ENCODE measurements at regions not wholly inside any gene's neighbourhood (a gene's known extent, or its start where the extent isn't known, plus 50 kb on each side); places are given as distances from the start of the nearest gene placed in this dataset.

DNA sequence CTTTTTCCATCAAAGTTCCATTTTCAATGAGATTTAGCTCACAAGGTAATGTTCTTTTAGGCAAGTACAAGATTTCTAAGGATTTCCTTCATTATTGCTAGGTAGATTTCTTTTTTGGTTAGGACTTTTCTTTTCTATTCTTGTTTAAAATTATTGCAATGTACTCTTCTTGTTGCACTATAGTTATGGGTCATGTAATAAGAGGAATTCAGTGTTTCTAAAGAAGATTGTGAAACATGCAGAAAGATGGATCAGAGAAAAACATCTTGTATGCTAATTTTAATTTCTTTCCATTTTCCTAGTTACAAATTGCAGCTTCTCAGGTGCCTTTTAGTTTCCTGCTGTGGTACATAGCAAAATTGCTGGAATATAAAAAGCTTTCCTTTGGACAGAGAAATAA, 56.1 kb downstream of the BTG1 start:
- no peak overlapping the region for H3K4me3 ChIP-seq (ENCODE audit: low read depth, low read length)
- TF ChIP-seq, protein P1, sequence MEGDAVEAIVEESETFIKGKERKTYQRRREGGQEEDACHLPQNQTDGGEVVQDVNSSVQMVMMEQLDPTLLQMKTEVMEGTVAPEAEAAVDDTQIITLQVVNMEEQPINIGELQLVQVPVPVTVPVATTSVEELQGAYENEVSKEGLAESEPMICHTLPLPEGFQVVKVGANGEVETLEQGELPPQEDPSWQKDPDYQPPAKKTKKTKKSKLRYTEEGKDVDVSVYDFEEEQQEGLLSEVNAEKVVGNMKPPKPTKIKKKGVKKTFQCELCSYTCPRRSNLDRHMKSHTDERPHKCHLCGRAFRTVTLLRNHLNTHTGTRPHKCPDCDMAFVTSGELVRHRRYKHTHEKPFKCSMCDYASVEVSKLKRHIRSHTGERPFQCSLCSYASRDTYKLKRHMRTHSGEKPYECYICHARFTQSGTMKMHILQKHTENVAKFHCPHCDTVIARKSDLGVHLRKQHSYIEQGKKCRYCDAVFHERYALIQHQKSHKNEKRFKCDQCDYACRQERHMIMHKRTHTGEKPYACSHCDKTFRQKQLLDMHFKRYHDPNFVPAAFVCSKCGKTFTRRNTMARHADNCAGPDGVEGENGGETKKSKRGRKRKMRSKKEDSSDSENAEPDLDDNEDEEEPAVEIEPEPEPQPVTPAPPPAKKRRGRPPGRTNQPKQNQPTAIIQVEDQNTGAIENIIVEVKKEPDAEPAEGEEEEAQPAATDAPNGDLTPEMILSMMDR (conservative IDR thresholded peaks at IDR 0.05; ENCODE audit: low read depth, low read length), result no peak
- DNase-seq (ENCODE audit: low read depth), result no peak

DNA sequence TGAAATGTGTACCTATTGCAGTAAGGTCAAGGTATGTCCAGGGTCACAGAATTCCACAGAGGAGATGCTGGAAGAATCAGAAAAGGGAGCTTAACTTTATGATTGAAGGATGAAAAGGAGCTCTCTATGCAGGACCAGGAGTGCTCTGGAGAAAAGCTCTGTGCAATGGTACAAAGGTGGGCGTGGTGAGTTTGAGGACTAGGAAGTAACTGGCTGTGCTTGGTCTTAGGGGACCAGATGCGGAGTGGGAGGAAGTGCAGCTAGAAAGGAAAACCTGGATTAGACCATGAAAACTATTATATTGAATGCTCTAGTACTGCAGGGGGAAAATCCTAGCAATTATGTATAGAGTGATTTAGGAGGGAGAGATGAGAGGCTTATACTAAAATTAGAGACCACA, 56.8 kb downstream of the BTG1 start:
- H3K4me3 ChIP-seq (ENCODE audit: low read depth, low read length), result no peak overlapping the region
- no peak for DNase-seq (ENCODE audit: low read depth)
- TF ChIP-seq, protein P1 (conservative IDR thresholded peaks at IDR 0.05; ENCODE audit: low read depth, low read length), result no peak

DNA sequence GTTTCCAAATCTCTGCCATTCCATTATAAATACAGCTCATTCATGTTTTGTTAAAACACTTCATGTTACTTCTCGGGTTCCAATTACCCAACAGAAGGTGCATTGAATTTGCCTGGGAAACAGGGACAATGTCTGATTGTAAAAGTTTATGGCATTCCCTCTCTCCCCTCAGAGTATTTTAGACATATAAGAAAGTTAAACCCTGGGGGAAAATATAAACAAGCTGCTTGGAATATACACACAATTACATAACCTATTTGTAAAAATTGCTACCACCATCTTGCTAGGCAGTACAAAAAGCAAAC, 60.0 kb downstream of the BTG1 start:
- no peak for DNase-seq (ENCODE audit: low read depth)
- TF ChIP-seq, protein P1 (conservative IDR thresholded peaks at IDR 0.05; ENCODE audit: low read depth, low read length), result no peak
- H3K4me3 ChIP-seq (ENCODE audit: low read depth, low read length), result no peak overlapping the region

DNA sequence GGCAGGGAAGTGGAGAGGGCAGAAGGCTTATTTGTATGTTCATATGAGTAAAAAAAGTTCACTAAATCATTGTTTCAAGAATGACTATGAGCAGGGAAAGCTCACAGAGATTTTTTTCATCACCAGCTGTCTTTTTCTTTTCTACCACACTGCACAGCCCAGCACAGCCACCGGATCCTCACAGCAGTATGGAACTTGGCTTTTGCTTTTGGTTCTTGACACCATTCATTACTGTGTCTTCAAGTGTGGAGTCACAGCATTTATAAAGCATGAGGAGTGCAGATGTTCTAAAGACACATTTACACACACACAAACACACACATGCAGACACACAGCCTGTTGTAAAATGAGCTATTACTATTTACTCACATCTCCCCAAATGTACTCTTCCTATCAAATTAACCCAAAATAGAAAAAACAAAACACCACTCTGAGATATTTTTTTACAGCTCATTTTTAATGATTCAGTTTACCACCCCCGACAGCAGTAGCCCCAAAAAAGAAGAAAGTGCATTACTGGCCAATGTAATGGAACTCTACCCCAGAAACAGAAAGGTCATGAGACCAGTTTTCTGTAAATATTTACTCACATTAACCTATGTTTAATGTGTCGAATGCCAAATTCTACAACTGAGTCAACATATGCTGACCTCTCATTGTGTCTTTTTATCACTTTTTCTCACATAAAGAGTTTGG, 60.5 kb downstream of the BTG1 start:
- TF ChIP-seq, protein P1 (conservative IDR thresholded peaks at IDR 0.05; ENCODE audit: low read depth, low read length), result no peak
- no peak overlapping the region for H3K4me3 ChIP-seq (ENCODE audit: low read depth, low read length)
- DNase-seq (ENCODE audit: low read depth), result no peak

DNA sequence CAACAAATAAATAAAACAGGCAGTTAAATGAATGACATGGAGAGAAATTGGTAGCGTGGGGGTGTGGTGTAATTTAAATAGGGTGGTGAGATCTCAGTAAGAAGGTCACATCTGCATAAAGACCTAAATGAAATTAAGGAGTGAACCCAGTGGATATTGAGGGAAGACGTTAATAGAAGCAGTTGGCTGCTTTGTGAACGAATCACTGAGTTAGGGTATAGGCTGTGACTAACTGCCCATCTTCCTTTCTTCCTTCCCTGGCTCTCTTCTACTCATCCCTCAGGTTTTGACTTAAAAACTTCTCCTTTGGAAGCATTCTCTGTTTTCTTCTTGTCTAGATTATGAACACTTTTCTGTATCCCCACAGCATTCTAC, 64.7 kb downstream of the BTG1 start:
- DNase-seq (ENCODE audit: low read depth), result no peak
- no peak overlapping the region for H3K4me3 ChIP-seq (ENCODE audit: low read depth, low read length)
- TF ChIP-seq, protein P1 (conservative IDR thresholded peaks at IDR 0.05; ENCODE audit: low read depth, low read length), result no peak

DNA sequence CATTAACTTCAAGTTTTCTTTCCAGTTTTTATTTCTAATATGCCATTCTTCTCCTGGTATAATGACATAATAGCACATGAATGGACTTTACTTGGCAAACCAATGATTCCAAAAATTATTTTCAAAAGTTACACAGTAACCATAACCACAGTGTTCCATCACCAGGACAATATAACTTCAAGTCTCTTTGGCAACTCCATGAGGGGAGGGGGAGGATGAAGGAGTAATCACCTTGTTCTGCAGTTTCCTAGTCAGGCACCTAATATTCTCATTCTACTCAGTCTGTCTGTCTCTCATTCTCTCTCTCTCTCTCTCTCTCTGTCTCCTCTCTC, 66.6 kb downstream of the BTG1 start:
- DNase-seq (ENCODE audit: low read depth), result no peak
- H3K4me3 ChIP-seq (ENCODE audit: low read depth, low read length), result no peak overlapping the region
- TF ChIP-seq, protein P1 (conservative IDR thresholded peaks at IDR 0.05; ENCODE audit: low read depth, low read length), result no peak
